Ascending aorta (tissue), 2 donors: ENCODE measurements at regions not wholly inside any gene's neighbourhood (a gene's known extent, or its start where the extent isn't known, plus 50 kb on each side); places are given as distances from the start of the nearest gene placed in this dataset.

Experiments used
- DNase-seq, 2 donors: peaks; one replicate each; pipeline ENCODE4 v3.0.0-alpha.2; 2019; ENCODE audit warnings: low spot score in 2 of 2
- H3K27ac ChIP-seq, 2 donors: fragments of 200-600 bp; sonication (generic); one replicate each; pipeline ENCODE4 v1.5.1; 2016 to 2017; ENCODE audit warnings: mild to moderate bottlenecking in 1 of 2
- H3K27me3 ChIP-seq: fragments of 200-600 bp; sonication (generic); one replicate; pipeline ENCODE4 v1.5.1; 2017
- H3K36me3 ChIP-seq, 2 donors: fragments of 200-600 bp; sonication (generic); one replicate each; pipeline ENCODE4 v1.5.1; 2016
- H3K4me1 ChIP-seq, 2 donors: fragments of 200-600 bp; sonication (generic); one replicate each; pipeline ENCODE4 v1.5.1; 2016 to 2017; ENCODE audit warnings: mild to moderate bottlenecking in 1 of 2
- H3K4me3 ChIP-seq, 2 donors: fragments of 200-600 bp; sonication (generic); one replicate each; pipeline ENCODE4 v1.5.1; 2016 to 2017; ENCODE audit warnings: mild to moderate bottlenecking in 1 of 2
- H3K9me3 ChIP-seq, 2 donors: fragments of 200-600 bp; sonication (generic); one replicate each; pipeline ENCODE4 v1.5.1; 2016
- intact Hi-C: fragments of 100-400 bp; cut with DNase I; formaldehyde crosslinking; loops from one replicate; pipeline ENCODE4 v1.15.1; 2023
- TF ChIP-seq, protein P1 (sequence below), 3 experiments: fragments of 200-600 bp in 2 of 3; fragments of 450-650 bp in 1 of 3; sonication (generic) in 2 of 3; IDR thresholded peaks; one replicate each; pipeline ENCODE4 v1.5.1; 2016 to 2019; ENCODE audit warnings: antibody characterized with exemption in 3 of 3, mild to moderate bottlenecking in 1 of 3, moderate library complexity in 1 of 3

GRCh38 chr3:90261481-90262433, 1154.3 kb downstream of the EPHA3 start:
- intact Hi-C loops, result no loop called here
- Histone ChIP-seq H3K27ac (no peak overlapping the region), H3K27me3 (no peaks in the 10 kb centered on the region), H3K36me3 (no peaks in the 10 kb centered on the region), H3K4me3 (no peak overlapping the region), H3K9me3 (peaks cover 0 to 11% of the 10 kb centered on the region in 2 donors), H3K4me1 (no peaks in the 10 kb centered on the region)
- no peak for DNase-seq
- TF ChIP-seq, protein P1, sequence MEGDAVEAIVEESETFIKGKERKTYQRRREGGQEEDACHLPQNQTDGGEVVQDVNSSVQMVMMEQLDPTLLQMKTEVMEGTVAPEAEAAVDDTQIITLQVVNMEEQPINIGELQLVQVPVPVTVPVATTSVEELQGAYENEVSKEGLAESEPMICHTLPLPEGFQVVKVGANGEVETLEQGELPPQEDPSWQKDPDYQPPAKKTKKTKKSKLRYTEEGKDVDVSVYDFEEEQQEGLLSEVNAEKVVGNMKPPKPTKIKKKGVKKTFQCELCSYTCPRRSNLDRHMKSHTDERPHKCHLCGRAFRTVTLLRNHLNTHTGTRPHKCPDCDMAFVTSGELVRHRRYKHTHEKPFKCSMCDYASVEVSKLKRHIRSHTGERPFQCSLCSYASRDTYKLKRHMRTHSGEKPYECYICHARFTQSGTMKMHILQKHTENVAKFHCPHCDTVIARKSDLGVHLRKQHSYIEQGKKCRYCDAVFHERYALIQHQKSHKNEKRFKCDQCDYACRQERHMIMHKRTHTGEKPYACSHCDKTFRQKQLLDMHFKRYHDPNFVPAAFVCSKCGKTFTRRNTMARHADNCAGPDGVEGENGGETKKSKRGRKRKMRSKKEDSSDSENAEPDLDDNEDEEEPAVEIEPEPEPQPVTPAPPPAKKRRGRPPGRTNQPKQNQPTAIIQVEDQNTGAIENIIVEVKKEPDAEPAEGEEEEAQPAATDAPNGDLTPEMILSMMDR (IDR thresholded peaks at IDR 0.05), result no peak
